OCI-LY3 (cell line): ENCODE measurements at regions not wholly inside any gene's neighbourhood (a gene's known extent, or its start where the extent isn't known, plus 50 kb on each side); places are given as distances from the start of the nearest gene placed in this dataset.

Source experiments
- H2AFZ ChIP-seq: fragments of 200-600, 300-600 bp; shearing (Covaris generic); 2 replicates; pipeline ENCODE4 v1.6.0; 2014; ENCODE audit warnings: antibody characterized with exemption, low read depth, low read length
- H3K27ac ChIP-seq: fragments of 200-600, 300-600 bp; sonication (generic); 2 replicates; pipeline ENCODE4 v1.5.1; 2014; ENCODE audit warnings: mild to moderate bottlenecking, low read length, moderate library complexity, mixed read lengths
- H3K27me3 ChIP-seq: fragments of 200-600, 300-600 bp; sonication (generic); 2 replicates; pipeline ENCODE4 v1.6.1; 2014; ENCODE audit warnings: low read depth, low read length, mixed read lengths
- H3K36me3 ChIP-seq: fragments of 200-600, 300-600 bp; sonication (generic); replicated peaks from 2 replicates; pipeline ENCODE3; 2014; ENCODE audit warnings: low read depth, low read length, mixed read lengths
- H3K4me1 ChIP-seq: fragments of 300-600, 200-600 bp; sonication (generic); 2 replicates; pipeline ENCODE4 v1.6.1; 2014; ENCODE audit warnings: low read length, mixed read lengths
- H3K4me2 ChIP-seq: fragments of 200-600, 300-600 bp; sonication (generic); 2 replicates; pipeline ENCODE4 v1.6.1; 2014; ENCODE audit warnings: low read length, mixed read lengths
- H3K4me3 ChIP-seq: fragments of 300-600, 200-600 bp; sonication (generic); 2 replicates; pipeline ENCODE4 v1.5.1; 2014; ENCODE audit warnings: antibody characterized with exemption, mild to moderate bottlenecking, low read length, moderate library complexity
- H3K79me2 ChIP-seq: fragments of 300-600, 200-600 bp; shearing (Covaris generic); 2 replicates; pipeline ENCODE4 v1.6.1; 2014; ENCODE audit warnings: mild to moderate bottlenecking, low read length, mixed read lengths
- H3K9ac ChIP-seq: fragments of 300-600, 200-600 bp; shearing (Covaris generic); 2 replicates; pipeline ENCODE4 v1.6.0; 2014; ENCODE audit warnings: mild to moderate bottlenecking, low read length, moderate library complexity
- H3K9me3 ChIP-seq: fragments of 200-600, 300-600 bp; shearing (Covaris generic); 2 replicates; pipeline ENCODE4 v1.6.1; 2014; ENCODE audit warnings: low read length, mixed read lengths; ENCODE audit not compliant: insufficient read depth
- H4K20me1 ChIP-seq: fragments of 200-600, 300-600 bp; sonication (generic); 2 replicates; pipeline ENCODE4 v1.6.1; 2016; ENCODE audit warnings: low read length, mixed read lengths; ENCODE audit not compliant: insufficient read depth
- EZH2phosphoT487 ChIP-seq: fragments of 200-600 bp; shearing (Covaris generic); IDR thresholded peaks from 2 replicates; pipeline ENCODE4 v1.6.1; 2018; ENCODE audit warnings: antibody characterized with exemption, mixed run types, low read depth
- TF ChIP-seq, protein P1 (sequence below): fragments of 200-600, 300-600 bp; sonication (generic); IDR thresholded peaks from 2 replicates; pipeline ENCODE4 v1.5.1; 2014; ENCODE audit warnings: antibody characterized with exemption, low read length, low read depth

DNA sequence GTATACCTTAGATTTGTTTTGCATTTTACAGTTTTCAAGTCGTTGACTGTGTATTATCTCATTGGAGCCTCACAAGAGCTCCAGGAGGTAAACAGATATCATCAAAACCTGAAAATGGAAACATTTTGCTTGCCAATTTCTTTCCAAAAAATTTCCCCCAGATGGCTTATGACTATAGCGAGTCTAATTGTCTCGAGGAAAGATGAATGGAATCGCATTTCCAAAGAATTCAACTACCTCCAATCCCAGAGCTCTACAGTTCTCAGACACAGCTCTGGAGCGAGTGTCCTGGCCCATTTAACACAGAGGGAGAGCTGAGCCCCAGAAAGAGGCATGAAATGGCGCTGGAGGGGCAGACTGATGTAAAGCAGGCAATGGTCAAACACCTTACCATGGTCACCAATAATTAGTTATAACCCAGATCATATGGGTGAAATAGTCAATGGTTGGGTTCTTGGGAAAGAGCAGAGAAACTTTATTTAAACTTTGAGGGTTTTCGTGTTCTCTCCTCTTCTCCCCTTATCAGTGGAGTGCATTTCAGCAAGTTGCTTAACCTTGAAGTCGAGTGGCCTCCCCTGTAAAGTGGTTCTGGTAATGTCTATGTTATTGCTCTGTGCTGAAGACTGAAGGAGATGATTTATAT is 168.2 kb downstream of the ZDHHC21 start:
- Histone ChIP-seq H3K27me3 (peaks cover 14% of the 10 kb centered on the region), H3K9ac (no peak overlapping the region), H3K4me3 (no peak overlapping the region), H3K4me2 (no peak overlapping the region), H3K27ac (no peak overlapping the region), H3K9me3 (no peaks in the 10 kb centered on the region), H3K79me2 (no peaks in the 10 kb centered on the region), H3K4me1 (peaks cover 24% of the 10 kb centered on the region), H2AFZ (no peak overlapping the region), H3K36me3 (no peaks in the 10 kb centered on the region), H4K20me1 (no peaks in the 10 kb centered on the region)
- TF ChIP-seq EZH2phosphoT487 = no peak
- TF ChIP-seq, protein P1, sequence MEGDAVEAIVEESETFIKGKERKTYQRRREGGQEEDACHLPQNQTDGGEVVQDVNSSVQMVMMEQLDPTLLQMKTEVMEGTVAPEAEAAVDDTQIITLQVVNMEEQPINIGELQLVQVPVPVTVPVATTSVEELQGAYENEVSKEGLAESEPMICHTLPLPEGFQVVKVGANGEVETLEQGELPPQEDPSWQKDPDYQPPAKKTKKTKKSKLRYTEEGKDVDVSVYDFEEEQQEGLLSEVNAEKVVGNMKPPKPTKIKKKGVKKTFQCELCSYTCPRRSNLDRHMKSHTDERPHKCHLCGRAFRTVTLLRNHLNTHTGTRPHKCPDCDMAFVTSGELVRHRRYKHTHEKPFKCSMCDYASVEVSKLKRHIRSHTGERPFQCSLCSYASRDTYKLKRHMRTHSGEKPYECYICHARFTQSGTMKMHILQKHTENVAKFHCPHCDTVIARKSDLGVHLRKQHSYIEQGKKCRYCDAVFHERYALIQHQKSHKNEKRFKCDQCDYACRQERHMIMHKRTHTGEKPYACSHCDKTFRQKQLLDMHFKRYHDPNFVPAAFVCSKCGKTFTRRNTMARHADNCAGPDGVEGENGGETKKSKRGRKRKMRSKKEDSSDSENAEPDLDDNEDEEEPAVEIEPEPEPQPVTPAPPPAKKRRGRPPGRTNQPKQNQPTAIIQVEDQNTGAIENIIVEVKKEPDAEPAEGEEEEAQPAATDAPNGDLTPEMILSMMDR = no peak

DNA sequence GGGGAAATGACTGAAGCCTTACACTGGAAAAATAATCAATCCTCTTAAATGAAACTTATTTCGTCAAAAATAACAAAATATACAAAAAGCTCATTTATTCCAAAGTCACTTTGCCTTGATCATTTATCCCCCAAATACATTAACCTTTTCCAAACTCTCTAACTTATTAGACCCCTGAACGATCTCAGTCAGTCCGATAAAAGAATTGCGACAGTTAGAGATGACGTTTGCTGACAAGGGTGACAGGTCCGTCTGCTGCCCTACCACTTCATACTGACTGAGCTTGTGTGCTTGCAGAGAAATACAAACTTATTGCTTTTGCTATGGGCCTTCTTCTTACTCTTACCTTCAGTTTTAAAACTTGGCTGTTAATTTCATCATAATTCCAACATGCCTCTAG is 169.7 kb downstream of the ZDHHC21 start:
- no peak overlapping the region for H3K4me3 ChIP-seq
- H3K27ac ChIP-seq = no peak overlapping the region
- H3K9me3 ChIP-seq = no peaks in the 10 kb centered on the region
- H3K36me3 ChIP-seq = no peaks in the 10 kb centered on the region
- TF ChIP-seq, protein P1 = no peak
- H3K9ac ChIP-seq = no peak overlapping the region
- H3K4me2 ChIP-seq = no peak overlapping the region
- no peaks in the 10 kb centered on the region for H4K20me1 ChIP-seq
- H2AFZ ChIP-seq = no peak overlapping the region
- no peaks in the 10 kb centered on the region for H3K79me2 ChIP-seq
- H3K4me1 ChIP-seq = peaks cover 20% of the 10 kb centered on the region
- H3K27me3 ChIP-seq = 0 out of 2 replicates have a peak, but pooled peaks cover 1% of the 10 kb centered on the region

DNA sequence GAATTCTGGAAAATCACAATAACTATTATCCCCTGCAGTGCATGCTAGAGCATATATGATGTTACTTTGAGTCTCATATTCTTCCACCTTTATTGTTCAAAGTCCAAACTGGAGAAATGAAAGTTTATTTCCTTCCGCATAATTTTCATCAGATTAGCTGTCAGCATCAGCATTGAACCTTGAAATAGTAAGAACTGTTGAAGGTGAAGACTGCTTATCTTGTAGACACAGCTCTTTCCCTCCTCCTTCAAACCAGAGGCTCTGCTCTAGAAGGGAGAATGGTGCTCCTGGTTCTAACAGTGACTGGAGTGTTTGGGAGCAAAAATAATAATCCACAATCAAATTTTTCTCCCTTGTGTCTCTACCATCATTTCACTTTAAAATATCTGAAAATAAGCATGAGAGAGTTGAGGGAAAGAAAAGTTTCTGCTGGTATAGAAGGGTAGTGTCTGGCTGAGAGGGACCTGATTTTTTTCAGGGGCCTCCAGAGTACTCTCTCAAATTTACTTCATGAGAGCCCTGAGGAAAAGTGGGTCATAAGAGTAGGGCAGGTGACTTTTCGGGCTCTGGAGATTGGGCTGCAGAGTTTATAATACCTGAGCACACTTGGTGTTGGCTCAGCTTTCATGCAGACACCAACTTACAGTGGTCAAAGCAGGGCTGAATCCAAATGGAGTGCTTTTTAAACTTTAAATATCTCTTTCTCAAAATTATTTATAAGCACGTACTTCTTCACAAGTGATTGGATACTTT is 170.4 kb downstream of the ZDHHC21 start:
- H3K4me1 ChIP-seq = peaks cover 13% of the 10 kb centered on the region
- no peak overlapping the region for H3K9ac ChIP-seq
- no peaks in the 10 kb centered on the region for H3K36me3 ChIP-seq
- H2AFZ ChIP-seq = no peak overlapping the region
- H3K79me2 ChIP-seq = no peaks in the 10 kb centered on the region
- no peak overlapping the region for H3K27ac ChIP-seq
- no peaks in the 10 kb centered on the region for H3K9me3 ChIP-seq
- H4K20me1 ChIP-seq = no peaks in the 10 kb centered on the region
- H3K4me3 ChIP-seq = no peak overlapping the region
- no peak for TF ChIP-seq EZH2phosphoT487
- TF ChIP-seq, protein P1 = no peak
- no peak overlapping the region for H3K4me2 ChIP-seq
- H3K27me3 ChIP-seq = no peaks in the 10 kb centered on the region

DNA sequence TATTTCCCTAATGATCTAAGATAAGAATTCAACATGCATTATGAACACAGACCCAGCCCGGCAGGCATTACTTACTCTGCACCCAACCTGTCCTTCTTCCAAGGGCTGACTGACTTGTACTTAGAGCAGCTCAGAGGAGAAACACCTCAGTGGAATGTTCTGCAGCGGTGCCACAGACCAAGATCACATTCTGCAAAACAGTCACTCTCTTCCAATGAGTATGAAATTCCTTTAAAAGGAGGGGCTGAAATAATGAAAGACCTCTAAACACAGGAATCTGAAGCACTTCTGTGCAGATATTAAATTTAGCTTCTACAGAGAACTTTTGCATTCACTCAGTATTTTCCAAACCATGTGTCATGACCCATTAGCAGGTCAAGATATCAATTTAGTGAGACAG is 172.9 kb downstream of the ZDHHC21 start:
- no peaks in the 10 kb centered on the region for H3K36me3 ChIP-seq
- H3K4me3 ChIP-seq = no peak overlapping the region
- no peaks in the 10 kb centered on the region for H3K4me1 ChIP-seq
- TF ChIP-seq EZH2phosphoT487 = no peak
- TF ChIP-seq, protein P1 = no peak
- H2AFZ ChIP-seq = no peak overlapping the region
- H3K27ac ChIP-seq = no peak overlapping the region
- no peaks in the 10 kb centered on the region for H3K27me3 ChIP-seq
- no peaks in the 10 kb centered on the region for H3K79me2 ChIP-seq
- H3K9me3 ChIP-seq = no peaks in the 10 kb centered on the region
- no peak overlapping the region for H3K9ac ChIP-seq
- H3K4me2 ChIP-seq = no peak overlapping the region
- H4K20me1 ChIP-seq = no peaks in the 10 kb centered on the region
